K562 (cell line): ENCODE measurements at regions not wholly inside any gene's neighbourhood (a gene's known extent, or its start where the extent isn't known, plus 50 kb on each side); places are given as distances from the start of the nearest gene placed in this dataset.

Experiments used
- EP300 ChIP-seq: IDR thresholded peaks from 2 replicates; pipeline ENCODE4 v1.6.1; 2012; ENCODE audit warnings: low read length, improper control_type of control experiment
- GATAD2A ChIP-seq: fragments of 450-650 bp; IDR thresholded peaks from 2 replicates; pipeline ENCODE4 v1.6.1; 2017
- JUND ChIP-seq, 2 experiments: IDR thresholded peaks; 2 replicates in 1 of 2; 3 replicates in 1 of 2; pipeline ENCODE4 v1.6.1; 2011; ENCODE audit warnings: borderline replicate concordance in 2 of 2, low read depth in 2 of 2, low read length in 2 of 2, improper control_type of control experiment in 1 of 2, missing biosample characterization in 1 of 2, missing genetic modification characterization in 1 of 2, missing genetic modification reagents in 1 of 2
- MYBL2 ChIP-seq, 2 experiments: fragments of 450-650 bp in 1 of 2; sonication (generic) in 1 of 2; formaldehyde crosslinking in 1 of 2; IDR thresholded peaks; 2 replicates each; pipeline versions ENCODE4 v1.6.1 to v1.8.1; 2017 to 2022; ENCODE audit warnings: borderline replicate concordance in 1 of 2, inconsistent platforms in 1 of 2, low read depth in 1 of 2, mild to moderate bottlenecking in 1 of 2, missing genetic modification reagents in 1 of 2, moderate library complexity in 1 of 2
- ZBTB49 ChIP-seq: sonication (generic); formaldehyde crosslinking; IDR thresholded peaks from 2 replicates; pipeline ENCODE4 v1.8.0; 2022; ENCODE audit warnings: missing genetic modification reagents, mild to moderate bottlenecking, borderline replicate concordance

- no peak for TF ChIP-seq EP300
- TF ChIP-seq MYBL2 (IDR thresholded peaks at IDR 0.05; ENCODE audit: low read depth) = no peak
- no peak for TF ChIP-seq MYBL2 (CRISPR knock-in tag; IDR thresholded peaks at IDR 0.05; ENCODE audit: borderline replicate concordance)
- no peak for TF ChIP-seq JUND (IDR thresholded peaks at IDR 0.05; ENCODE audit: borderline replicate concordance, low read depth, low read length)
- TF ChIP-seq JUND (tag; IDR thresholded peaks at IDR 0.05; ENCODE audit: borderline replicate concordance, low read depth, low read length) = no peak
- TF ChIP-seq GATAD2A = no peak
- TF ChIP-seq ZBTB49 (CRISPR knock-in tag) = no peak
Measured at GRCh38 chr16:85337910-85338637, 225.8 kb upstream of the CIBAR2 start.
